ENCODE measurements at regions not wholly inside any gene's neighbourhood (a gene's known extent, or its start where the extent isn't known, plus 50 kb on each side); places are given as distances from the start of the nearest gene placed in this dataset.

DNA sequence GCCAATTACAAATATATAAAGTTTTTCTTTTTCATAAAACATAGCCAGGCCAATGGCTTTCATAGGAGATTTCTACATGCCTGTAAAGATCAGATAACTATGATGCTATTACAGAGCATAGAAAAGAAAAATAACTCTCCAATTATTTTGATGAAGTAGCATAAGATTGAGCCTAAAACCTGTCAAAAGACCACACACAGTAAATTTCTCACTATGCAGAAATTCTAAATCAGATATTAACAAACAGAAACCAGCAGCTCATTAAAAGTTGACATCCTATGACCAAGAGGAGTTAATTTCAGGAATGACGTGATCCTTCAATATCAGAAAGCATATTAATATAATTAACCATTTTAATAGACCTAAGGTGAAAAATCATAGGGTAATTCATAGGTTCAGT is 139.0 kb upstream of the PIEZO2 start:
- Histone ChIP-seq H3K9me3 (ENCODE audit: control insufficient read depth, insufficient read depth, low read length) (no peaks in the 10 kb centered on the region), H3K4me1 (ENCODE audit: control insufficient read depth, insufficient read depth, low read length) (0 out of 2 replicates have a peak, but pooled peaks cover 5% of the 10 kb centered on the region), H3K9ac (ENCODE audit: low read depth, low read length) (no peak overlapping the region), H3K27me3 (ENCODE audit: control insufficient read depth, insufficient read depth, low read length) (no peaks in the 10 kb centered on the region), H3K4me3 (ENCODE audit: low read depth, low read length) (no peak overlapping the region), H3K27ac (ENCODE audit: low read depth, low read length) (no peak overlapping the region), H3K36me3 (ENCODE audit: control insufficient read depth, insufficient read depth, low read length) (no peaks in the 10 kb centered on the region)

GRCh38 chr18:11286431-11286830 is 137.1 kb upstream of the PIEZO2 start:
- Histone ChIP-seq H3K27ac (ENCODE audit: low read depth, low read length) (no peak overlapping the region), H3K9ac (ENCODE audit: low read depth, low read length) (no peak overlapping the region), H3K27me3 (ENCODE audit: control insufficient read depth, insufficient read depth, low read length) (no peaks in the 10 kb centered on the region), H3K4me1 (ENCODE audit: control insufficient read depth, insufficient read depth, low read length) (no peaks in the 10 kb centered on the region), H3K36me3 (ENCODE audit: control insufficient read depth, insufficient read depth, low read length) (no peaks in the 10 kb centered on the region), H3K4me3 (ENCODE audit: low read depth, low read length) (no peak overlapping the region), H3K9me3 (ENCODE audit: control insufficient read depth, insufficient read depth, low read length) (no peaks in the 10 kb centered on the region)

DNA sequence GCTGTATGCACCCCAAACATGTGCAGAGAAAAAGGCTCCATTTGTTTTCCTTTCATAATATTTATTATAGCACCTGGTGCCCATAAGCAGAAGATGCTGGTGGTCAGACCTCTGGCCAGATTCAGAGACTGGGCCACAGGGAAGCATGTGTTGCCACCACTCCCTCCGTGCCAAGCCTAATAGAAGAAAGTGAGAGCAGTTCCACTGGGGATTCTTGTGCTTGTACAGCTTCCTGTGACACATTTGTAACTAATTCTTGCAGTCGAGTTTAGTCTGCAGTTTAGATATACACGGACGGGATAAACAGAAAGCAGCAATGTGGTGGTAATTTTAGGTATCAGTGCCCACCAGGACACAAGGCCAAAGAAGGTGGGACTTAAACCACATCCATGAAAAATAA is 135.4 kb upstream of the PIEZO2 start:
- Histone ChIP-seq H3K27me3 (ENCODE audit: control insufficient read depth, insufficient read depth, low read length) (no peaks in the 10 kb centered on the region), H3K9me3 (ENCODE audit: control insufficient read depth, insufficient read depth, low read length) (no peaks in the 10 kb centered on the region), H3K9ac (ENCODE audit: low read depth, low read length) (no peak overlapping the region), H3K4me3 (ENCODE audit: low read depth, low read length) (no peak overlapping the region), H3K36me3 (ENCODE audit: control insufficient read depth, insufficient read depth, low read length) (no peaks in the 10 kb centered on the region), H3K4me1 (ENCODE audit: control insufficient read depth, insufficient read depth, low read length) (no peaks in the 10 kb centered on the region), H3K27ac (ENCODE audit: low read depth, low read length) (no peak overlapping the region)

DNA sequence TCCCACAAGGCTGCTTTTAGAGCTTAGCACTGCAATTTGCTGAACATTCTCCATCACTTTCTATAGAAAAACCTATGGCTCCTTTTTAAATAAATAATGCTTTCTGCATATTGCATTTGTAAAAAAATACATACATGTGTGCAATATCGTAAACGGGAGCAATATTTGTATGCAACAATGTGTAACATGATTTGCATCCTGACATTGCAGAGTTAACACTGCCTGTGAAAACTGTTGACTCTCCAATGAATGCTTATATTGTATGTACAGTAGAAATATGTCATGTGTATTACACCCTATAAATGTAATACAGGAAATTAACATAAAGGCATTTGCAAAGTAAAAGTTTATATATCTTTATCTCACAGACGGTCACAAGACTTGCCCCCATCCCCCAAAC is 135.0 kb upstream of the PIEZO2 start:
- no peak overlapping the region for H3K4me3 ChIP-seq (ENCODE audit: low read depth, low read length)
- H3K4me1 ChIP-seq (ENCODE audit: control insufficient read depth, insufficient read depth, low read length) = no peaks in the 10 kb centered on the region
- no peak overlapping the region for H3K27ac ChIP-seq (ENCODE audit: low read depth, low read length)
- no peaks in the 10 kb centered on the region for H3K36me3 ChIP-seq (ENCODE audit: control insufficient read depth, insufficient read depth, low read length)
- H3K9ac ChIP-seq (ENCODE audit: low read depth, low read length) = no peak overlapping the region
- H3K9me3 ChIP-seq (ENCODE audit: control insufficient read depth, insufficient read depth, low read length) = no peaks in the 10 kb centered on the region
- H3K27me3 ChIP-seq (ENCODE audit: control insufficient read depth, insufficient read depth, low read length) = no peaks in the 10 kb centered on the region

- no peaks in the 10 kb centered on the region for H3K27me3 ChIP-seq (ENCODE audit: control insufficient read depth, insufficient read depth, low read length)
- no peaks in the 10 kb centered on the region for H3K36me3 ChIP-seq (ENCODE audit: control insufficient read depth, insufficient read depth, low read length)
- no peak overlapping the region for H3K4me3 ChIP-seq (ENCODE audit: low read depth, low read length)
- no peaks in the 10 kb centered on the region for H3K9me3 ChIP-seq (ENCODE audit: control insufficient read depth, insufficient read depth, low read length)
- H3K9ac ChIP-seq (ENCODE audit: low read depth, low read length) = no peak overlapping the region
- H3K27ac ChIP-seq (ENCODE audit: low read depth, low read length) = no peak overlapping the region
- no peaks in the 10 kb centered on the region for H3K4me1 ChIP-seq (ENCODE audit: control insufficient read depth, insufficient read depth, low read length)
Measured at GRCh38 chr18:11283479-11284161, 134.3 kb upstream of the PIEZO2 start.

DNA sequence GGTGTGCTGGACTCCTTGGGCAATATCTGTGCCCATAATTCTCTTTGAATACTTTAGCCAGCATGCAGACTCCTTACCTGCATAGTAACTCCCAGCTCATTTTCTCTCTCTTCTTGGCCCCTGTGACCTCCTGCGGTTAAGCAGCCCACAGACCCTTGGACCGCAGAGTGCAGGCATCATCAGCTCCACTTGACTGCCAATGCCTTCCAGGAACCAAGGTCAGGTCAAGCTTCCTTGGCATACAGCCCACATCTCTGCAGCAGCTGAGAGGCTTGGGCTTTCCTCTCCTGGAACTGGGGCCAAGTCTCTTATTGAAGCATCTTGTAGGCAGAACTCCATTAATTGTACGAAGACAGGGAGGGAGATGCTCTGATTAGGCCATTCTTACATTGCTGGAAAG is 130.1 kb upstream of the PIEZO2 start:
- H3K9ac ChIP-seq (ENCODE audit: low read depth, low read length) = no peak overlapping the region
- H3K4me3 ChIP-seq (ENCODE audit: low read depth, low read length) = no peak overlapping the region
- H3K27ac ChIP-seq (ENCODE audit: low read depth, low read length) = no peak overlapping the region
- H3K4me1 ChIP-seq (ENCODE audit: control insufficient read depth, insufficient read depth, low read length) = no peaks in the 10 kb centered on the region
- no peaks in the 10 kb centered on the region for H3K36me3 ChIP-seq (ENCODE audit: control insufficient read depth, insufficient read depth, low read length)
- H3K9me3 ChIP-seq (ENCODE audit: control insufficient read depth, insufficient read depth, low read length) = no peaks in the 10 kb centered on the region
- H3K27me3 ChIP-seq (ENCODE audit: control insufficient read depth, insufficient read depth, low read length) = no peaks in the 10 kb centered on the region

GRCh38 chr18:11276678-11277077 is 127.3 kb upstream of the PIEZO2 start:
- no peaks in the 10 kb centered on the region for H3K4me1 ChIP-seq (ENCODE audit: control insufficient read depth, insufficient read depth, low read length)
- H3K27ac ChIP-seq (ENCODE audit: low read depth, low read length) = no peak overlapping the region
- no peaks in the 10 kb centered on the region for H3K27me3 ChIP-seq (ENCODE audit: control insufficient read depth, insufficient read depth, low read length)
- no peak overlapping the region for H3K4me3 ChIP-seq (ENCODE audit: low read depth, low read length)
- H3K9me3 ChIP-seq (ENCODE audit: control insufficient read depth, insufficient read depth, low read length) = no peaks in the 10 kb centered on the region
- H3K36me3 ChIP-seq (ENCODE audit: control insufficient read depth, insufficient read depth, low read length) = no peaks in the 10 kb centered on the region
- H3K9ac ChIP-seq (ENCODE audit: low read depth, low read length) = no peak overlapping the region

DNA sequence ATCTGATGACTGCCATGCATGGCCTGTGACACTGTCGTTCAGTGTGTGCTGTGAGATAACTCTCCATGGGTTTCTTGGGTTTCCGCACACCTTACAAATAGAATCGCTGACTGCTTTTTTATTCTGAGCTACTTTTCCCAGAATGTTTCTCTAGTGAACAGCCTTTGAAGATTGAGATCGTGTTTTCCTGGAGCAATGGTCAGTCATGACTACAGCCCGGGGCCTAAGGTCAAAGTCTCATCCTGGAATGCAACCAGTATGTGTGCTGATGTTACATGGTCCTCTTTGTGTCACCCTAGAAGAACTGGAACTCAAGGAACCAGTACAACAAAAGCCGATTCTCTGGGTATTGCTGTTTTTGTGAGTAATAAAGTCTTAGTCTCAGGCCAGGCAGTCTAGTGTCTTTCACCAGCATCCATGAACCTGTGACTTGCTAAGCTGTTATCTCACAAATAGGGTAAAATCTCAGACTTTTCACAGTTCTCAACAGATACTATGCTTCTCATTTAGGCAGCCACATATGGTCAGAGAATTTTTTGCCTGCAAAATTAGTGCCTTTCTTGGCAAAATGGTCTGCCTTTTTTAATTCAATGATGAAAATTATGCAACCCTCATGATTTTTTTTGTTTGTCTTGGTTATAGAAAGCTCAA is 124.9 kb upstream of the PIEZO2 start:
- Histone ChIP-seq H3K27ac (ENCODE audit: low read depth, low read length) (no peak overlapping the region), H3K36me3 (ENCODE audit: control insufficient read depth, insufficient read depth, low read length) (no peaks in the 10 kb centered on the region), H3K9ac (ENCODE audit: low read depth, low read length) (no peak overlapping the region), H3K9me3 (ENCODE audit: control insufficient read depth, insufficient read depth, low read length) (no peaks in the 10 kb centered on the region), H3K4me3 (ENCODE audit: low read depth, low read length) (no peak overlapping the region), H3K27me3 (ENCODE audit: control insufficient read depth, insufficient read depth, low read length) (no peaks in the 10 kb centered on the region), H3K4me1 (ENCODE audit: control insufficient read depth, insufficient read depth, low read length) (no peaks in the 10 kb centered on the region)

DNA sequence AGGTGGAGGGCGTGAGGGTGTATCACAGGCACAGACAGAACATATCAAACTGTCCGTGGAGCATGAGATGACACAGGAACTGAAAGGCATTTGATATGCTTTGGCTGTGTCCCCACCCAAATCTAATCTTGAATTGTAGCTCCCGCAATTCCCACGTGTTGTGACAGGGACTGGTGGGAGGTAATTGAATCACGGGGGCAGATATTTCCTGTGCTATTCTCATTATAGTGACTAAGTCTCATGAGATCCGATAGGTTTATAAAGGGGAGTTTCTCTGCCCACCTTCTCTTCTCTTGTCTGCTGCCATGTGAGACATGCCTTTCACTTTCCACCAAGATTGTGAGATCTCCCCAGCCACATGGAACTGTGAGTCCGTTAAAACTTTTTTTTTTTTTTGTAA is 123.1 kb upstream of the PIEZO2 start:
- H3K4me1 ChIP-seq (ENCODE audit: control insufficient read depth, insufficient read depth, low read length) = 0 out of 2 replicates have a peak, but pooled peaks cover 3% of the 10 kb centered on the region
- no peaks in the 10 kb centered on the region for H3K27me3 ChIP-seq (ENCODE audit: control insufficient read depth, insufficient read depth, low read length)

DNA sequence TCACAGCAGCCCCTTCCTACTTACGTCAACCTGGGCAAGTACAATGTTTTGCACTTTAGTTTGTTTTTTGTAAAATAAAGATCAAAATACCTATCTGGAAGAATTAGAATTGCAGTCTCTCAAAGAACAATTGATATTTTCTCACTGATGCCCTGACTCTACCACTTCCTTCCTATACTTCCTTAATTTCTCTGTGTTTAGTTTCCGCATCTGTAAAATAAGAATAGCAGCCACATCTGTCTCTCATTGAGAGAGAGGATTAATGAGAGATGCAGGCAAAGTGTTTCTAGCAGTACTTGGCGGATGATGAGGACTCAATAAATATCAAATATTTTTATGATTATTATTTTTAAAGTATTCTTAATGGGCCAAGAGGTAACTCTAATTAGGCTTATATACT is 122.6 kb upstream of the PIEZO2 start:
- no peaks in the 10 kb centered on the region for H3K27me3 ChIP-seq (ENCODE audit: control insufficient read depth, insufficient read depth, low read length)
- H3K4me3 ChIP-seq (ENCODE audit: low read depth, low read length) = no peak overlapping the region
- no peaks in the 10 kb centered on the region for H3K9me3 ChIP-seq (ENCODE audit: control insufficient read depth, insufficient read depth, low read length)
- no peak overlapping the region for H3K9ac ChIP-seq (ENCODE audit: low read depth, low read length)
- no peaks in the 10 kb centered on the region for H3K36me3 ChIP-seq (ENCODE audit: control insufficient read depth, insufficient read depth, low read length)
- H3K27ac ChIP-seq (ENCODE audit: low read depth, low read length) = no peak overlapping the region
- H3K4me1 ChIP-seq (ENCODE audit: control insufficient read depth, insufficient read depth, low read length) = 0 out of 2 replicates have a peak, but pooled peaks cover 3% of the 10 kb centered on the region

More for the DNA sequence above, 123.1 kb upstream of the PIEZO2 start:
- Histone ChIP-seq H3K4me3 (ENCODE audit: low read depth, low read length) (no peak overlapping the region), H3K9me3 (ENCODE audit: control insufficient read depth, insufficient read depth, low read length) (no peaks in the 10 kb centered on the region), H3K27ac (ENCODE audit: low read depth, low read length) (no peak overlapping the region), H3K9ac (ENCODE audit: low read depth, low read length) (no peak overlapping the region), H3K36me3 (ENCODE audit: control insufficient read depth, insufficient read depth, low read length) (no peaks in the 10 kb centered on the region)

- Histone ChIP-seq H3K9me3 (ENCODE audit: control insufficient read depth, insufficient read depth, low read length) (no peaks in the 10 kb centered on the region), H3K27ac (ENCODE audit: low read depth, low read length) (no peak overlapping the region), H3K36me3 (ENCODE audit: control insufficient read depth, insufficient read depth, low read length) (no peaks in the 10 kb centered on the region), H3K4me3 (ENCODE audit: low read depth, low read length) (no peak overlapping the region), H3K4me1 (ENCODE audit: control insufficient read depth, insufficient read depth, low read length) (0 out of 2 replicates have a peak, but pooled peaks cover 3% of the 10 kb centered on the region), H3K27me3 (ENCODE audit: control insufficient read depth, insufficient read depth, low read length) (no peaks in the 10 kb centered on the region), H3K9ac (ENCODE audit: low read depth, low read length) (no peak overlapping the region)
Measured at GRCh38 chr18:11269257-11269656, 119.9 kb upstream of the PIEZO2 start.
